HG03025 (cell line): ENCODE measurements at regions not wholly inside any gene's neighbourhood (a gene's known extent, or its start where the extent isn't known, plus 50 kb on each side); places are given as distances from the start of the nearest gene placed in this dataset.

Source experiments
- ATAC-seq: cut with Tn5 transposase; IDR thresholded peaks from one replicate; pipeline ENCODE4 v1.9.1; 2021; ENCODE audit warnings: mild to moderate bottlenecking, moderate library complexity; ENCODE audit not compliant: unreplicated experiment, low FRiP score

DNA sequence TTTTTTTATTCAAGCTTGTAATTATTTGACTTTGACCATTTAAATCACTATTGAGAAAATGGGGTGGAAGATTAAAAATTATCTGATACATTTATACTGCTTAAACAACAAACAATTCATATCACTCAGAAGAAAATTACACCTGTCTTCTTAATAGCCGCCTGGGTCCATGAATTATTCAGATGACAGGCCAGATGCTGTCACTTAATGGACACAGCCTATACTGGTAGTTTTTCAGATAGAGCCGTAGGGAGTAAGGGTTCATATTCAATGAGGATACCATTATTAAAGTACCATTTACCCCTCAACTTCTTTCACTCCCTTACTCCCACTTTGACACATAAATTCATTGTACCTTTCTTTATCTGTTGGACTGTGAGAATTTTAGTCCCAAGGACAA is 1193.4 kb upstream of the MAP3K7 start:
- ATAC-seq: no peak

DNA sequence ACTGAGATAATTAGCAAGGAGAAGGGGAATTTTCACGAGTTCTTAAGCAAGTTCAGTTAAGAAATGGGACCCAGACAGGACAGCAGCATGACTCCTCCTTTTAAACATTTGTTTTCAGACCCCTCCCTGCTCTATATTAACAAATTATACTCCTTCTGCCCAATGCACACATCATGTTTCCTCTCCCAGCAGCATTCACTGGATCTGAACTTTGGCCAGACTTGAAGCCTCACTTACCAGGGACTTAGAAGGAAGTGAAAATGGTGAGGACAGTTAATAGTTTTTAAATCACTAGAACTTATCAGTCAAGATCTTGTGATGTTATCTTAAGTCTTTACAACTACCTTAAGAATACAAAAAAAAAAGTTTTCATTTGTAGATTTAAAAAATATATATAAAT is 1174.7 kb upstream of the MAP3K7 start:
- ATAC-seq: no peak

DNA sequence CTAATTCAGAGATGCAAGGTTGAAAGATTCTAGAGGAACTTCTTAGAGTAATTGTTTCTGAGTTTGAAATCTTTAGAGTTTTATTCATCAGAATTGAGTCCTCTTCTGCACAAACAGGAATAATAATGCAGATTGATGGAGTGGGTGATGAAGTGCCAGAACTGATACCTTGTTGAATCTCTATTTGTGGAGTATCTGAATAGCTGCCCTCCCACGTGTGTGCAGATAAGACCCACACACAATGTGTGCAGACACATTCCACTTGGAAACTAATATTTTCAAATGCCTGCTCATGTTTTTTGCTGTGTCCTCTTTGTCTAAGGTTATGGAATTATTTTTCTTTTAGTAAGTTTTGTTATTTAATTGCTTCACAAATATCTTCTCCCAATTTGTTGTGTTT is 1167.8 kb upstream of the MAP3K7 start:
- no peak for ATAC-seq

DNA sequence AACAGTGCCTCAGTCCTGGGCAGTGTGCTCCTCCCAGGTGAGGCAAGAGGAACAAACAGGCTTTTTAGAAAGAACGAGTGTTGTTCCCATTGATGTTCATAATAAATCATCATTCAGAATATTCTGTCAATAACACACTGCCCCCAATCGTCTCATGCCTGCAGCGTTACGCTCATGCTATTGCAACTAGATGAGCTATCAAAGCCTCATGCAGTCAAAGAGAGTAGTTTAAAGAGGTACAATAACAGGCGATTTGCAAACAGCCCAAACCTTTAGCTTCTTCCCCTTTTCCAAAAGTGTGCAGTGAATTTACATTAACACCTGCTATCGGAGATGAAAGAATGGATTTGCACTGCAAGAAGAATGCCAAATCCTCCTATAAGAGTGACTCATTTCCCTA is 1164.7 kb upstream of the MAP3K7 start:
- ATAC-seq: no peak

DNA sequence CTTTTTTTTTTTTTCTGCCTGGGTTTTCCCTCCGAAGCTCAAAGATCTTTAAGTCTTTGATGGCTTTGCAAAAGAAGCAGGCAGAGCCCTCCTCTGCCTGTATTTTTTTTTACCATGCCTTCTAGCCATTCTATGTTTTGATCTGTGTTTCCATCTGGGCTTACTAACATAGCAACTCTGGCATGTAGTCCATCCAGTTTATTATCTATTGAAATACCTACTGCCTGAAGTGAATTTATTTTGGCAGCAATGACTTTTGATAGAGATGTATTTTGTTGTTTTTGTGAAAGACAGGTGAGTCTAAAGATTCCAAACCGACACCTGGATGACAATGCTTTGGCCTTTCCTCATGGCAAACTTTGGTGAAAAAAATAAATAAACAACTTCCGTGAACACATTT is 1157.7 kb upstream of the MAP3K7 start:
- ATAC-seq: no peak

DNA sequence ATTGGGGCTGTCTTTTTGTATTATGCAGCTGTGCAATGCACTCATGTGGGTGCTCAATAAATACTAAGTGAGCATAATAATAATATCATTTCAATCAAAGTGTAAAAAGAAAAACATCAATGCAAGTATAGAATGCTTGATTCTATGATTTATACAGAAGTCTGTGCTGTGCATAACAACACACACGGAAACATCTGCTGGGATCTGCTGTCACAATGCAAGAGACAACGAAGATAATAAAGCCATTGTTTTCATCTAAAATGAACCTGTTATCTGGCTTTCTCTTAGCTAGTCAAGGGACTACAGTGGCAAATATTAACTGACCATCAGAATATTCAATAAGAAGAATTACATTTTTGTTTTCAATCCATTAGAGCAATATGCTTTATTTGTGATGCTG is 1156.9 kb upstream of the MAP3K7 start:
- ATAC-seq: no peak

DNA sequence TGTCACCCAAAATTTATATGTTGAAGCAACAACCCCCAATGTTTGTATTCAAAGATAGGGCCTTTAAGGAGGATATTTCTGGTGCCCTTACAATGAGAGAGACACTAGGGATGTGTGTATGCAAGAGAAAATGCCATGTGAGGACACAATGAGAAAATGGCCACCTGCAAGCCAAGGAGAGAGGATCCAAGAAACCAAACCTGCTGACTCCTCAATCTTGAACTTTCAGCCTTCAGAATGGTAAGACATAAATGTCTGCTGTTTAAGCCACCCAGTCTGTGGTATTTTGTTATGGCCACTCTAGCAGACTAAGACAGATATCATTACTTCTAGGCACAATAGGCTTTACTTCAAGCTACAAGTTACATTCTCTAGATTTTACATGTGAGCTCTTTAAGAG is 1145.1 kb upstream of the MAP3K7 start:
- ATAC-seq: no peak

DNA sequence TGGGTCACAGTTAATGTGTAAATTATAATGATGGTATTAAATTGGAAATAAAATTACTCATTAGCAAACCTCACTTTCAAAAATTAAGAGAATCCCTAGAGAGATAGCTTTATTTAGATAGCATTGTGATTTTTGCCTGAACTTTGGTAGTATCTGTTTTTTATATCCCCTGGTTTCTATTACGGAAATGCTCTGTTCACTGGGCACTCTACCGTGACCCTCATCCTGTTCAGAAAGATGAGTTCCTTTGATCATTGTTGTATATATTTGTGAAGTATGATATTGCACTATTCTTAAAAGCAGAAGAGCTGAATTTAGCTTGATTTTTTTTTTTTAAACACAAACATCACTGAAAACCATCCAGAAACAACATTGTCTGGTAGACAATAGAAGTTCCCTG is 1143.8 kb upstream of the MAP3K7 start:
- ATAC-seq: no peak

DNA sequence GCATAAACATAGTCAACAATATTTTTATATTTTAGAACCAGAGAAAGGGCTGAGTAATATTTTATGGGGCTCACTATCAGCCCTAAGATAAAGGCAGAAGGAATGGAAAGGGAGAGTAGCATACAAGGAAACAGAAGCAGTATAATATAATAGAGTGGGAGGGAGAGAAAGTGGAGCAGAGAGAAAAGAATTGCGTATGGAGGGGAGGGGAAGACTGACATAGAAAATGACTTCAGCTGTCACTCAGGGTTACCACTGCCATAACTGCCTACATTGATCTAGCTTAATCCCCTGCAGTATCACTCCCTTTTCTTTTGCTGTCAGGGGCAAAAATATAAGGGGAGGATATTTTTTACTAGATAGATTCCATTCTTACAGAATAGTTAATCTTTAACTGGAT is 1133.5 kb upstream of the MAP3K7 start:
- no peak for ATAC-seq

DNA sequence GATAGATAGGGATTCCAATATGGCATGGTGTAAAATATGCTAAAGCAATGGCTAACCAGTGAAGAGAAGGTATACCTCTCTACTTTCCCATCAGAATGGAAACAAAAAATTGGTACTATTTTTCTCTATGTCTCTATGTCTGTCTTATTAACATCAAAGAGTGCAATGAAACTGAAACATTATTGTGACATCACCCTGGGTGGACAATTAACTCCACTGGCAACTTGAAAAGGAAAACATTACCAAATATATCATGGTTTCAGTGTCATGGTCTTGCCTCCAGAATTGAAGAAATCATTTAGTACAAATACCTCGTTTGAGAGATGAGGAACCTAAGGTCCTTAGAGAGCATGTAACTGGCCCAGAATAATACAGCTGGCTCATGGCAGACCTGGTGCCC is 1132.5 kb upstream of the MAP3K7 start:
- no peak for ATAC-seq

DNA sequence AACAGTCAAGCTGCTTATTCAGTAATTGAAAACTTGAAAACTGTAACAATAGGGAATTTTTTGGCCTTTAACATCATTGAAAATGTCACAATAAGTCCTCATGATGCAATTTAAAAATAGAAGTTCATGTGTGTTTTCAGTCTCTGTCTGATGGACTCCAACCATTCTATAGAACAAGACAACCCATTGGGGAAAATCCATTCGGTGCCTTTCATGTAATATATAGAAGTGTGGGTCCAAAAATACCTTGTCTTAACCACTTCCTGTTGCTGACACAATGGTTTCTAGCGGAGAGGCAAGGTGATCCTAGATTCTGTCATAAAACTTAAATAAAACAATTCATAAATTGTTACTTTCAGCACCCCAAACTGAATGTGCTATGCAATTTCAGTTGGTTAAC is 1131.3 kb upstream of the MAP3K7 start:
- no peak for ATAC-seq

DNA sequence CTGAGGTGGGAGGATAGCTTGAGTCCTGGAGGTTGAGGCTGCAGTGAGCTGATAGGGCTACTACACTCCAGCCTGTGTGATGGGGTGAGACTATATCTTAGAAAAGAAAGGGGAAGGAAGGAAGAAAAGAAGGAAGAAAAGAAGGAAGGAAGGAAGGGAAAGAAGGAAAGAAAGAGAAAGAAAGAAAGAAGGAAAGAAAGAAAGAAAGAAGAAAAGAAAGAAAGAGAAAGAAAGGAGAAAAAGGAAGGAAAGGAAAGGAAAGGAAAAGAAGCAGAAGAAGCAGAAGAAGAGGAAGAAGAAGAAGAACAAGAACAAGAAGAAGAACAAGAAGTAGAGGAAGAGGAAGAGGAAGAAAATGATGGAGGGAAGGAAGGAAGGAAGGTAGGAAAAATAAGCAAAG is 1130.2 kb upstream of the MAP3K7 start:
- ATAC-seq: no peak

DNA sequence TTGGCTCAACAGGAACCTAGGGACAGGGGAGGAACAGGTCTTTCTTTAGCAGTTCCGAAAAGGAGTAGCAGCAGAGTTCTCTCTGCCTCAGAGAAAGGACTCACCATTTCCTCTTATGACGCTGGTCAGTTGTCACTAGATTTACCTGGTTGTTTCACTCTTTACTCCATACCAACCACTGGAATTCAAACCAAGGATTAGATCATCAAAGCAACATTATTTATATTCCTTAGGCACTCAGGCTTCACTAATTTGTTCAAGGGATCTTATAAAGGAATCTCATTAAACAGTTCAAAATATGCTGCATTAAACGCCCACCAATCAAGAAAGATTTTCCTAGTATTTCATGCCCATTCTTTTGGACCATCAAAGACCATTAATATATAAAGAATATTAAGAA is 1129.5 kb upstream of the MAP3K7 start:
- ATAC-seq: no peak

DNA sequence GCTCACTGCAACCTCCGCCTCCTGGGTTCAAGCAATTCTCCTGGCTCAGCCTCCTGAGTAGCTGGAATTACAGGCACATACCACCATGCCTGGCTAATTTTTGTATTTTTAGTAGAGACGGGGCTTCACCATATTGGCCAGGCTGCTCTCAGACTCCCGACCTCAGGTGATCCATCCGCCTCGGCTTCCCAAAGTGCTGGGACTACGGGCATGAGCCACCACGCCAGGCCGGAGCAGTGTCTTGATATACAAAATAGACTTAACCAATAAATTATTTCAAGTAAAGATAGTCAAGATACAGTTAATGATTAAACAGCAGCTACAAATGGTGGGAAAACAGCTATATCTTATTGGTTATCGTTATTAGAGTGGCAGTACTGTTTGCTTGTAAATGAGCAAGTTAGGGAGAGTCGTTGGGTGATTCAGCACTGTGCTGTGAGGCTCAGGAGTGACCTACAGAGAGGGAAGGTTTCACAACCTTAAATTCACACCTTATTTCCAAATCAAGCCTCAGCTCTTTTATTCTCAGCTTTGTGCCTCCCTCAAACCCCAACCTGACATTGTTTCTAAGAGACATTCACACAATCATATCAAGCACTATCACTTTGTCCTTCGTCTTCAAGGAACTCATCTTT is 1128.4 kb upstream of the MAP3K7 start:
- ATAC-seq: no peak

DNA sequence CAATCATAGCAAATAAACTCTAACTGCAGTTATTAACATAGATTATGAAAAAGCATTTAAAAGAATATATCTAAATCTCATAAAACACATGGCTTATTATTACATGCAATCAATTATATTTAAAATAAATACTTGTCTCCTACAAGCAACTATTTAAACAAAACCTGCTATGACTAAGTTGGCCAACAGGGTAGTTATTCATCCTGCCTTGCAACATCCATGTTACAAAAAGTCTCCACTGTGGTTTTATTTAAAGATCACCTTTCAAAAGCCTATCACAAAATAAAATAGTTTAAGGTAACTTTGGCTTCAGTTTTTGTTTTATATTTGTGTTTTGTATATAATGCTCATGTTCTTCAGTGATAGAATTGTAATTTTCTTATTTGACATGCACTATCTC is 1127.0 kb upstream of the MAP3K7 start:
- ATAC-seq: no peak

DNA sequence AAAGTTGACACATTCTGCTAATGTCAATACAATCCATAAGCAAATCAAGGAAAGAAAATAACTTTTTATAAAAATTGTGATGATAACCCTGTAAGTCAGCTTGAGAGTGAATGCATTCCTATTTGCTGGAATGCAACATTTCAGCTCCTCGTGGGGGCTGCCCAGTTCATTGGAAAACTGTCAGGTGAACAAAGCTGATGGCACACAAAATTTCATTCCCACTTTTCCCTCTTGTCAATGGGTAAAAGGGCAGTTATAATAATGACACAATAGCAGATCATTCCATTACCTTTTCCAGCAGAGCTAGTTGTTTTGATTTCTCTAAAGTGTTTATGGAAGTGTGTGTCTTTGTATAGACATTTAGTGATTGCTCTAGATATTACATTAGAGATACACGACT is 1124.6 kb upstream of the MAP3K7 start:
- ATAC-seq: no peak

DNA sequence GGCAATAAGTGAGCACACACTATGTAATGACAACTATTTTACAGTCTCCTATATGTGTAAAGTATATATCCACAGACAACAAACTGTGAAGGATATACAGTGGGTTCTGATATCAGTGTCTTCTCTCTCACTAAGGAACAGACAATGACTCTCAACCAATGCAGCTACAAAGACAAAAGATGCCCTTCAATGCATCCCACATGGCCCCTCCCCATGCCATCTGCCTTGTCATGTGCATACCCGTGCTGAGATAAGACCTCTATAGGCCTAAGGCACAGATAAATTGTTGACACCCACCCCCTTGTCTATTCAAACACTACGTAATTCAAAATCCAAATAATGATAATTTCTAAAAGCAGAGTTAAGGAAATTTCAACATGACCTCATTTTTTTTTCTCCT is 1123.5 kb upstream of the MAP3K7 start:
- ATAC-seq: no peak

DNA sequence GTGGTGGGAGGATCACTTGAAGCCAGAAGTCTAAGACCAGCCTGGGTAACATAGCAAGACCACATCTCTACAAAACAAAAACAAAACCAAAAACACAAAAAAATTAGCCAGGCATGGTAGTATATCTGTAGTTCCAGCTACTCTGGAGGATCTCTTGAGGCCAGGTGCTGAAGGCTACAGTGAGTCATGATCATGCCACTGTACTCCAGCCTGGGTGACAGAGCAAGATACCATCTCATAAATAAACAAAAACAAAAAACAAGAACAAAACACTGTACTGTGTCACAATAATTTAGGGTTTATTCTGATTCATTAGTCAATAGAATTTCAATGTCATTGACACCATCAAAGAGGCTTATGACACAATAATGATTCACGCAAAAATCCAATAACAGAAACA is 1121.7 kb upstream of the MAP3K7 start:
- no peak for ATAC-seq

DNA sequence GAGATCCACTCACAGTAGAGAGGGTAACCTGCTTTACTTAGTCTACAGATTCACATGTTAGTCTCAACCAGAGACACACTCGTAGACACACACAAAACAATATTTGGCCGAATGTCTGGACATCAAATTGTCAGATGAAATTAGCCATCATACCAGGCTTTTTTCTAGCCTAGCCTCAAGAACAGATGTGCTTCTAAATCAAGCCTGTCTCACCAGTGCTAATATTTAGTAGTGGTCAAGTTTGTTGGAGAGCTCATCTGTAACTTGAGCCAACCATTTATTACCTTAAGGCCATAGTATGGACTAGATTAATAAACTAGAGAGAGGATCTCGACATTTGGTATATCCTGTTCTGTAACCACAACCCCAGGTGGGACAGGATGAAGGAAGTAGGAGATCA is 1118.8 kb upstream of the MAP3K7 start:
- no peak for ATAC-seq

DNA sequence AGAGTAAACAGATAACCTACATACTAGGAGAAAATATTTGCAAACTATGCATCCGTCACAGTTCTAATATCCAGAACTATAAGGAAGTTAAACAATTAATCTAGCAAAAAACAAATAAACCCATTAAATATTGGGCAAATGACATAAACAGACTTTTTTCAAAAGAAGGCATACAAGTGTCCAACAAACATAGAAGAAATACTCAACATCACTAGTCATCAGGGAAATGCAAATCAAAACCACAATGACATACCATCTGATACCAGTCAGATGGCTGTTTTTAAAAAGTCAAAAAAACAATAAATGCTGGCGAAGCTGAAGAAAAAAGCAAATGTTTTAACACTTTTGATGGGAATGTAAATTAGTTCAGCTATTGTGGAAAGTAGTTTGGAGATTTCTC is 1117.7 kb upstream of the MAP3K7 start:
- ATAC-seq: no peak

DNA sequence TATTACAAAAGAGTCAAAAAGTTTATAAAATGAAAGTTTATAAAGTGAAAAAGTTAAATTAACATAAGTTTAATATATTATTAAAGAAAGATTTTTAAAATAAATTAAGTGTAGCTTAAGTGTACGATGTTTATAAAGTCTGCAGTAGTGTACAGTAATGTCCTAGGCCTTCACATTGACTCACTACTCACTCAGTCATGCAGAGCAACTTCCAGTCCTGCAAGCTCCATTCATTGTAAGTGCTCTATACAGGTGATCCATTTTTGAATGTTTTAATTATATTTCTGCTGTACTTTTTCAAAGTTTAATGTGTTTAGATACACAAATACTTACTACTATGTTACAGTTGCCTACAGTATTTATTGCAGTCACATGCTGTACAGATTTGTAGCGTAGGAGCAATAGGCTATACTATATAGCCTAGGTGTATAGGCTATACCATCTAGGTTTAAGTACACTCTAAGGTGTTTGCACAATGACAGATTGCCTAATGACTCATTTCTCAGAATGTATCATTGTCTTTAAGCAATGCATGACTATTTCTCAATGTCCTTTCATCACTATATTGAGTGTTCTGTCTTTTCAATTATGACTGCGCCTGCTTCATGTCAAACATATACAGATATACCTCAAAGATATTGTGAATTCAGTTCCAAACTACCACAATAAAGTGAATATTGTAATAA is 1110.3 kb upstream of the MAP3K7 start:
- ATAC-seq: no peak

DNA sequence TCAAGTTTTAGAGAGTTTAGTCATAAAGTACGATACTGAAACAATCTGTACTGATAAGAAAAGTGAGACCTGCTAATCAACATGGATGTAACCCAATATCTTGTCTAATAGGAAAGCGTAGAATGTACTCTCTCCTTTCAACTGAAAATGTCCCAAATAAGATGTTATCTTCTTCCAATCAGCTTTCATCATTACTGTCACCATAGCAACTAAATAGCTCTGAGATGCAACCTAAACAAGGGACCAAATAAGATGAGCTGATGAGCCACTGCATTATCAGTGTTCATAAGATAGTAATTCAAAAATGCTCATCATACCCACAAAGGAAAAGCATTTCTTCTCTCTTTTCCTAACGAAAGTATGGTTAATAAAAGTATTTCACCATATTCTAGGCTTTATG is 1108.3 kb upstream of the MAP3K7 start:
- ATAC-seq: no peak
